IMR-90 (cell line): ENCODE measurements at regions not wholly inside any gene's neighbourhood (a gene's known extent, or its start where the extent isn't known, plus 50 kb on each side); places are given as distances from the start of the nearest gene placed in this dataset.

Experiments used
- RAD21 ChIP-seq: IDR thresholded peaks from 2 replicates; pipeline ENCODE4 v1.6.1; 2012; ENCODE audit warnings: low read length, improper control_type of control experiment
- TF ChIP-seq, protein P1 (sequence below): conservative IDR thresholded peaks from 2 replicates; pipeline ENCODE4 v1.5.1; 2012; ENCODE audit warnings: mild to moderate bottlenecking, low read depth, low read length, improper control_type of control experiment
- TF ChIP-seq, protein P2 (sequence below): fragments of 150-350 bp; IDR thresholded peaks from 2 replicates; pipeline ENCODE4 v1.6.1; 2016; ENCODE audit warnings: low read depth, mild to moderate bottlenecking, low read length, moderate library complexity, borderline replicate concordance

DNA sequence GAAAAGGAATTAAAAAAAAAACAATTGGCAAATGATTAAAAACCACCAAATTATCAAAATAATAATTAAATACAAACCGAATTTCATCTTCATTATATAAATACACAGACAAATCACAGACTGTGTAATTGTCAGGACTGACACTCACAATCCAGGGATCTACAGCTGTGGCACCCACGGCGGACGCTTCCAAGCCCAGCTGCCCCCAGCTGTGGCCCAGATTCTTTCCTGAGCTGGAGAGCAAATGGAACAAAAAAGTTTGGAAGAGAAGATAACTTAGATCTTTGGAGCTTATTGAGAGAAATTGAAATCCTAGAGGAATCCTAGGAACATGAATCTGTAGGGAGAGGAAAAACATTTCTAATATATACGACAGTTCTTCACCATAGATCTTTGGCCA is 316.1 kb downstream of the OTUD1 start:
- TF ChIP-seq, protein P1, sequence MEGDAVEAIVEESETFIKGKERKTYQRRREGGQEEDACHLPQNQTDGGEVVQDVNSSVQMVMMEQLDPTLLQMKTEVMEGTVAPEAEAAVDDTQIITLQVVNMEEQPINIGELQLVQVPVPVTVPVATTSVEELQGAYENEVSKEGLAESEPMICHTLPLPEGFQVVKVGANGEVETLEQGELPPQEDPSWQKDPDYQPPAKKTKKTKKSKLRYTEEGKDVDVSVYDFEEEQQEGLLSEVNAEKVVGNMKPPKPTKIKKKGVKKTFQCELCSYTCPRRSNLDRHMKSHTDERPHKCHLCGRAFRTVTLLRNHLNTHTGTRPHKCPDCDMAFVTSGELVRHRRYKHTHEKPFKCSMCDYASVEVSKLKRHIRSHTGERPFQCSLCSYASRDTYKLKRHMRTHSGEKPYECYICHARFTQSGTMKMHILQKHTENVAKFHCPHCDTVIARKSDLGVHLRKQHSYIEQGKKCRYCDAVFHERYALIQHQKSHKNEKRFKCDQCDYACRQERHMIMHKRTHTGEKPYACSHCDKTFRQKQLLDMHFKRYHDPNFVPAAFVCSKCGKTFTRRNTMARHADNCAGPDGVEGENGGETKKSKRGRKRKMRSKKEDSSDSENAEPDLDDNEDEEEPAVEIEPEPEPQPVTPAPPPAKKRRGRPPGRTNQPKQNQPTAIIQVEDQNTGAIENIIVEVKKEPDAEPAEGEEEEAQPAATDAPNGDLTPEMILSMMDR = no peak
- TF ChIP-seq, protein P2, sequence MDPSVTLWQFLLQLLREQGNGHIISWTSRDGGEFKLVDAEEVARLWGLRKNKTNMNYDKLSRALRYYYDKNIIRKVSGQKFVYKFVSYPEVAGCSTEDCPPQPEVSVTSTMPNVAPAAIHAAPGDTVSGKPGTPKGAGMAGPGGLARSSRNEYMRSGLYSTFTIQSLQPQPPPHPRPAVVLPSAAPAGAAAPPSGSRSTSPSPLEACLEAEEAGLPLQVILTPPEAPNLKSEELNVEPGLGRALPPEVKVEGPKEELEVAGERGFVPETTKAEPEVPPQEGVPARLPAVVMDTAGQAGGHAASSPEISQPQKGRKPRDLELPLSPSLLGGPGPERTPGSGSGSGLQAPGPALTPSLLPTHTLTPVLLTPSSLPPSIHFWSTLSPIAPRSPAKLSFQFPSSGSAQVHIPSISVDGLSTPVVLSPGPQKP = no peak
- no peak for TF ChIP-seq RAD21
